CD14-positive monocyte (primary cell): ENCODE measurements at regions not wholly inside any gene's neighbourhood (a gene's known extent, or its start where the extent isn't known, plus 50 kb on each side); places are given as distances from the start of the nearest gene placed in this dataset.

Experiments used
- DNase-seq, 3 donors: peaks; one replicate each; pipeline ENCODE4 v3.0.0-alpha.2; 2011 to 2022
- H2AFZ ChIP-seq: 2 replicates; pipeline ENCODE4 v1.6.0; 2012; ENCODE audit warnings: mild to moderate bottlenecking, low read depth, low read length, inconsistent platforms; ENCODE audit not compliant: insufficient read depth, poor library complexity, severe bottlenecking
- H3K27ac ChIP-seq, 2 donors: 1 replicate in 1 of 2; 2 replicates in 1 of 2; pipeline ENCODE4 v1.5.1; 2012 to 2013; ENCODE audit warnings: low read length in 2 of 2, control low read depth in 1 of 2, inconsistent platforms in 1 of 2, low read depth in 1 of 2, mild to moderate bottlenecking in 1 of 2
- H3K27me3 ChIP-seq, 2 donors: one replicate each; pipeline versions ENCODE4 v1.6.0 to v1.6.1; 2011 to 2013; ENCODE audit warnings: low read length in 2 of 2; ENCODE audit not compliant: control insufficient read depth in 2 of 2, insufficient read depth in 2 of 2
- H3K36me3 ChIP-seq, 2 donors: replicated peaks in 1 of 2; 1 replicate in 1 of 2; 2 replicates in 1 of 2; pipeline versions ENCODE4 v1.5.1 to v1.6.1; 2012 to 2013; ENCODE audit warnings: low read length in 2 of 2, control low read depth in 1 of 2, inconsistent platforms in 1 of 2, mild to moderate bottlenecking in 1 of 2; ENCODE audit not compliant: insufficient read depth in 2 of 2, control insufficient read depth in 1 of 2
- H3K4me1 ChIP-seq, 2 donors: 1 replicate in 1 of 2; 2 replicates in 1 of 2; pipeline versions ENCODE4 v1.5.1 to v1.6.1; 2012 to 2013; ENCODE audit warnings: low read length in 2 of 2, control low read depth in 1 of 2, inconsistent platforms in 1 of 2, mild to moderate bottlenecking in 1 of 2, moderate library complexity in 1 of 2; ENCODE audit not compliant: insufficient read depth in 2 of 2, control insufficient read depth in 1 of 2
- H3K4me2 ChIP-seq: replicated peaks from 2 replicates; pipeline ENCODE3; 2012; ENCODE audit warnings: low read length, moderate library complexity, mild to moderate bottlenecking; ENCODE audit not compliant: poor library complexity, severe bottlenecking; ENCODE audit errors: extremely low read depth
- H3K4me3 ChIP-seq, 3 experiments: fragments of 200-600 bp in 1 of 3; sonication (generic) in 1 of 3; replicated peaks in 1 of 3; 1 replicate in 2 of 3; 2 replicates in 1 of 3; pipeline ENCODE4 v1.5.1; 2011 to 2013; ENCODE audit warnings: low read length in 3 of 3, mild to moderate bottlenecking in 3 of 3, control low read depth in 2 of 3, low read depth in 2 of 3, inconsistent platforms in 1 of 3, moderate library complexity in 1 of 3
- H3K79me2 ChIP-seq: 2 replicates; pipeline ENCODE4 v1.6.0; 2012; ENCODE audit warnings: mild to moderate bottlenecking, control low read depth, inconsistent platforms, low read length, moderate library complexity; ENCODE audit not compliant: insufficient read depth
- H3K9ac ChIP-seq: 2 replicates; pipeline ENCODE4 v1.6.0; 2017; ENCODE audit warnings: low read length, mild to moderate bottlenecking; ENCODE audit not compliant: insufficient read depth, poor library complexity, severe bottlenecking
- H3K9me3 ChIP-seq, 2 donors: replicated peaks in 1 of 2; 1 replicate in 1 of 2; 2 replicates in 1 of 2; pipeline versions ENCODE4 v1.5.1 to v1.6.1; 2012 to 2013; ENCODE audit warnings: low read length in 2 of 2, control low read depth in 1 of 2; ENCODE audit not compliant: control insufficient read depth in 1 of 2, insufficient read depth in 1 of 2
- H4K20me1 ChIP-seq: 2 replicates; pipeline ENCODE4 v1.6.0; 2012; ENCODE audit warnings: mild to moderate bottlenecking, low read length, control low read depth, moderate library complexity; ENCODE audit not compliant: insufficient read depth
- H3K27ac Mint-ChIP-seq, 7 donors: one replicate each; pipeline ENCODE4 v1.8.0; 2020; ENCODE audit warnings: mild to moderate bottlenecking in 7 of 7, mixed read lengths in 7 of 7, moderate library complexity in 6 of 7, inconsistent platforms in 2 of 7
- H3K27me3 Mint-ChIP-seq, 3 donors: one replicate each; pipeline ENCODE4 v1.8.0; 2021 to 2022; ENCODE audit warnings: low read depth in 3 of 3, mild to moderate bottlenecking in 3 of 3, mixed read lengths in 3 of 3, moderate library complexity in 3 of 3, inconsistent platforms in 1 of 3
- H3K36me3 Mint-ChIP-seq, 2 donors: one replicate each; pipeline ENCODE4 v1.8.0; 2020; ENCODE audit warnings: mixed read lengths in 2 of 2, inconsistent platforms in 1 of 2, mild to moderate bottlenecking in 1 of 2
- H3K4me1 Mint-ChIP-seq: one replicate; pipeline ENCODE4 v1.8.0; 2020; ENCODE audit warnings: mild to moderate bottlenecking, mixed read lengths
- H3K4me3 Mint-ChIP-seq, 2 donors: one replicate each; pipeline ENCODE4 v1.8.0; 2020; ENCODE audit warnings: mild to moderate bottlenecking in 2 of 2, mixed read lengths in 2 of 2, moderate library complexity in 1 of 2
- H3K9me3 Mint-ChIP-seq, 7 donors: one replicate each; pipeline ENCODE4 v1.8.0; 2020 to 2022; ENCODE audit warnings: mixed read lengths in 7 of 7, mild to moderate bottlenecking in 6 of 7, moderate library complexity in 6 of 7, inconsistent platforms in 2 of 7
- WGBS: methylation state at CpG from one replicate; pipeline ENCODE4 v1.1.5; 2013; ENCODE audit warnings: missing lambda C conversion rate; ENCODE audit not compliant: insufficient coverage; 5-methylcytosine and 5-hydroxymethylcytosine counted together
- intact Hi-C, 2 donors: fragments of 100-400 bp; cut with micrococcal nuclease; formaldehyde crosslinking; loops; one replicate each; pipeline versions ENCODE4 v1.15.0 to v1.15.1; 2023
- TF ChIP-seq, protein P1 (sequence below): fragments of 200-600 bp; IDR thresholded peaks from one replicate; pipeline ENCODE4 v1.8.0; 2022; ENCODE audit warnings: antibody characterized with exemption, mild to moderate bottlenecking

DNA sequence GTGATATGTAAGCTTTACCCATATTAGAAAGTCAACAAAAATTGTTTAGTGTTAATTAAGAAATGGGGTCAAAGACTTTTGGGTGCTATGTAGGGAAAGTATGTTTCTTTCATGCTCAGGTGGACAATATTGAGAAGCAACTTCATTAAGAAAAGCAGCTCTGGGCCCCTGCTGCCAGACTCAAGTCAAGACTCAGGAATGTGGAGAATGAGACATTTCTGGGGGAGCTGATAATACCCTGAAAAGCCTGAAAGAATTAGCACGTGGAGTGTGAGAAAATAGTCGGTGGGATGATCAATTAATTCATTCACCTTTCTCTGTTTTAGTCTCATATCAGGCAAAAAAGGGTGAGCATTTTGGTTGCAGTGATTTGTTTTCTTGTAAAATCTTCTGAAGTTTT is 175.1 kb upstream of the IMPG1 start:
- Mint-ChIP-seq H3K4me3 (no peak overlapping the region), H3K27ac (no peak overlapping the region), H3K27me3 (no peaks in the 10 kb centered on the region), H3K36me3 (no peaks in the 10 kb centered on the region), H3K9me3 (peaks cover under 1 to 19% (median 9%) of the 10 kb centered on the region in 7 donors), H3K4me1 (no peaks in the 10 kb centered on the region)
- no peak for DNase-seq
- intact Hi-C loops, result no loop called here
- Histone ChIP-seq H3K9ac (no peak overlapping the region), H3K27me3 (no peaks in the 10 kb centered on the region), H3K9me3 (peaks cover 7 to 16% of the 10 kb centered on the region in 2 donors), H3K4me3 (no peak overlapping the region), H3K4me1 (no peaks in the 10 kb centered on the region), H2AFZ (no peak overlapping the region), H3K27ac (no peak overlapping the region), H4K20me1 (no peaks in the 10 kb centered on the region), H3K79me2 (no peaks in the 10 kb centered on the region), H3K36me3 (no peaks in the 10 kb centered on the region), H3K4me2 (no peak overlapping the region)
- TF ChIP-seq, protein P1, sequence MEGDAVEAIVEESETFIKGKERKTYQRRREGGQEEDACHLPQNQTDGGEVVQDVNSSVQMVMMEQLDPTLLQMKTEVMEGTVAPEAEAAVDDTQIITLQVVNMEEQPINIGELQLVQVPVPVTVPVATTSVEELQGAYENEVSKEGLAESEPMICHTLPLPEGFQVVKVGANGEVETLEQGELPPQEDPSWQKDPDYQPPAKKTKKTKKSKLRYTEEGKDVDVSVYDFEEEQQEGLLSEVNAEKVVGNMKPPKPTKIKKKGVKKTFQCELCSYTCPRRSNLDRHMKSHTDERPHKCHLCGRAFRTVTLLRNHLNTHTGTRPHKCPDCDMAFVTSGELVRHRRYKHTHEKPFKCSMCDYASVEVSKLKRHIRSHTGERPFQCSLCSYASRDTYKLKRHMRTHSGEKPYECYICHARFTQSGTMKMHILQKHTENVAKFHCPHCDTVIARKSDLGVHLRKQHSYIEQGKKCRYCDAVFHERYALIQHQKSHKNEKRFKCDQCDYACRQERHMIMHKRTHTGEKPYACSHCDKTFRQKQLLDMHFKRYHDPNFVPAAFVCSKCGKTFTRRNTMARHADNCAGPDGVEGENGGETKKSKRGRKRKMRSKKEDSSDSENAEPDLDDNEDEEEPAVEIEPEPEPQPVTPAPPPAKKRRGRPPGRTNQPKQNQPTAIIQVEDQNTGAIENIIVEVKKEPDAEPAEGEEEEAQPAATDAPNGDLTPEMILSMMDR, result no peak
- no CpG with 5 or more reads among the region's 2 CpGs for WGBS

DNA sequence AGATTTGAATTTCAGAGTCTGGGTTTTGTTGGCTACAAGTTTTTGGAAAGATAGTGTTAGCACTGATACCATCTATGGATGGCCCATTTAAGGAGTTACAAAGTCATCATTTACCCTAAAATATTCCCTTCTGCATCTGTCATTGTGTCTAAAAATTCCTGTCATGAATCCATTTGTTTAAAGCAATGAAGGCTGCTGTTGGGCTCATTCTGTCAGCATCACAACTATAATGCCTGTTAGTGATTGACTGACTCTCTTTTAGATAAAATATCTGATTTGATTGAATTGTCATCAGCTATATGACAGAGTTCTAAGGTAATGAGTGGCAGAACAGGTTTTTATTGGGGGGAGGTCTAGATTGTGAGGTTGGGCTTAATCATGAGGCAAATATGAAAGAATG is 167.6 kb upstream of the IMPG1 start:
- Histone ChIP-seq H3K36me3 (no peaks in the 10 kb centered on the region), H3K79me2 (no peaks in the 10 kb centered on the region), H2AFZ (no peak overlapping the region), H3K9ac (no peak overlapping the region), H3K4me2 (no peak overlapping the region), H3K9me3 (peaks cover 9 to 19% of the 10 kb centered on the region in 2 donors), H3K4me1 (no peaks in the 10 kb centered on the region), H4K20me1 (no peaks in the 10 kb centered on the region), H3K27ac (no peak overlapping the region), H3K4me3 (no peak overlapping the region), H3K27me3 (no peaks in the 10 kb centered on the region)
- TF ChIP-seq, protein P1, result no peak
- no peaks in the 10 kb centered on the region for H3K4me1 Mint-ChIP-seq
- H3K9me3 Mint-ChIP-seq, result peaks cover 4 to 17% (median 15%) of the 10 kb centered on the region in 7 donors
- peaks cover 0 to 1% (median 0%) of the 10 kb centered on the region in 3 donors for H3K27me3 Mint-ChIP-seq
- no peak for DNase-seq
- intact Hi-C loops, result no loop called here
- no peak overlapping the region for H3K27ac Mint-ChIP-seq
- no peak overlapping the region for H3K4me3 Mint-ChIP-seq
- no peaks in the 10 kb centered on the region for H3K36me3 Mint-ChIP-seq
